Smooth muscle cell (in vitro differentiated cells): ENCODE measurements at regions not wholly inside any gene's neighbourhood (a gene's known extent, or its start where the extent isn't known, plus 50 kb on each side); places are given as distances from the start of the nearest gene placed in this dataset.

Source experiments
- DNase-seq: peaks from one replicate; lab custom pipeline; 2025; ENCODE audit not compliant: unreplicated experiment; lab: John Stamatoyannopoulos, UW
- H2AFZ ChIP-seq: fragments of 200-600 bp; sonication (generic); 2 replicates; pipeline ENCODE4 v1.6.0; 2016; ENCODE audit warnings: antibody characterized with exemption, low read depth, mild to moderate bottlenecking
- H3F3A ChIP-seq: fragments of 200-600 bp; sonication (generic); 2 replicates; pipeline ENCODE4 v1.6.0; 2017; ENCODE audit warnings: antibody characterized with exemption, low read depth
- H3K27ac ChIP-seq: fragments of 200-600 bp; sonication (generic); 2 replicates; pipeline ENCODE4 v1.5.1; 2016; ENCODE audit warnings: low read depth, mild to moderate bottlenecking
- H3K27me3 ChIP-seq: fragments of 200-600 bp; sonication (generic); 2 replicates; pipeline ENCODE4 v1.6.1; 2016; ENCODE audit warnings: low read depth, mild to moderate bottlenecking
- H3K36me3 ChIP-seq: fragments of 200-600 bp; sonication (generic); 2 replicates; pipeline ENCODE4 v1.5.1; 2016; ENCODE audit warnings: low read depth
- H3K4me1 ChIP-seq: fragments of 200-600 bp; sonication (generic); 2 replicates; pipeline ENCODE4 v1.5.1; 2016; ENCODE audit warnings: low read depth
- H3K4me2 ChIP-seq: fragments of 200-600 bp; sonication (generic); 2 replicates; pipeline ENCODE4 v1.6.0; 2016; ENCODE audit warnings: mild to moderate bottlenecking
- H3K4me3 ChIP-seq: fragments of 200-600 bp; sonication (generic); 2 replicates; pipeline ENCODE4 v1.5.1; 2016; ENCODE audit warnings: mild to moderate bottlenecking
- H3K79me2 ChIP-seq: fragments of 200-600 bp; sonication (generic); 2 replicates; pipeline ENCODE4 v1.6.0; 2016; ENCODE audit warnings: low read depth, mild to moderate bottlenecking
- H3K9ac ChIP-seq: fragments of 200-600 bp; sonication (generic); 2 replicates; pipeline ENCODE4 v1.6.0; 2016; ENCODE audit warnings: low read depth
- H3K9me3 ChIP-seq: fragments of 200-600 bp; sonication (generic); replicated peaks from 2 replicates; pipeline ENCODE4 v1.5.1; 2016; ENCODE audit warnings: low read depth
- H4K20me1 ChIP-seq: fragments of 200-600 bp; sonication (generic); 2 replicates; pipeline ENCODE4 v1.6.0; 2016; ENCODE audit warnings: low read depth
- WGBS: methylation state at CpG from one replicate; pipeline ENCODE4 v1.1.7; 2016; ENCODE audit warnings: low lambda C conversion rate; 5-methylcytosine and 5-hydroxymethylcytosine counted together
- TF ChIP-seq, protein P1 (sequence below): fragments of 200-600 bp; sonication (generic); IDR thresholded peaks from 2 replicates; pipeline ENCODE4 v1.5.1; 2017; ENCODE audit warnings: borderline replicate concordance, mild to moderate bottlenecking, antibody characterized with exemption; ENCODE audit not compliant: insufficient read depth, poor library complexity, severe bottlenecking

GRCh38 chr2:236766850-236767249, 197.2 kb downstream of the ACKR3 start:
- H3K36me3 ChIP-seq, result no peaks in the 10 kb centered on the region
- 99% methylated on average over 2 of the region's 2 CpGs for WGBS
- H2AFZ ChIP-seq, result no peak overlapping the region
- H3K4me1 ChIP-seq, result peaks cover 14% of the 10 kb centered on the region
- H3F3A ChIP-seq, result peaks cover 16% of the 10 kb centered on the region
- H3K27ac ChIP-seq, result no peak overlapping the region
- TF ChIP-seq, protein P1, sequence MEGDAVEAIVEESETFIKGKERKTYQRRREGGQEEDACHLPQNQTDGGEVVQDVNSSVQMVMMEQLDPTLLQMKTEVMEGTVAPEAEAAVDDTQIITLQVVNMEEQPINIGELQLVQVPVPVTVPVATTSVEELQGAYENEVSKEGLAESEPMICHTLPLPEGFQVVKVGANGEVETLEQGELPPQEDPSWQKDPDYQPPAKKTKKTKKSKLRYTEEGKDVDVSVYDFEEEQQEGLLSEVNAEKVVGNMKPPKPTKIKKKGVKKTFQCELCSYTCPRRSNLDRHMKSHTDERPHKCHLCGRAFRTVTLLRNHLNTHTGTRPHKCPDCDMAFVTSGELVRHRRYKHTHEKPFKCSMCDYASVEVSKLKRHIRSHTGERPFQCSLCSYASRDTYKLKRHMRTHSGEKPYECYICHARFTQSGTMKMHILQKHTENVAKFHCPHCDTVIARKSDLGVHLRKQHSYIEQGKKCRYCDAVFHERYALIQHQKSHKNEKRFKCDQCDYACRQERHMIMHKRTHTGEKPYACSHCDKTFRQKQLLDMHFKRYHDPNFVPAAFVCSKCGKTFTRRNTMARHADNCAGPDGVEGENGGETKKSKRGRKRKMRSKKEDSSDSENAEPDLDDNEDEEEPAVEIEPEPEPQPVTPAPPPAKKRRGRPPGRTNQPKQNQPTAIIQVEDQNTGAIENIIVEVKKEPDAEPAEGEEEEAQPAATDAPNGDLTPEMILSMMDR, result no peak
- no peaks in the 10 kb centered on the region for H3K27me3 ChIP-seq
- H3K9me3 ChIP-seq, result no peaks in the 10 kb centered on the region
- DNase-seq, result no peak
- no peaks in the 10 kb centered on the region for H4K20me1 ChIP-seq
- no peak overlapping the region for H3K9ac ChIP-seq
- H3K79me2 ChIP-seq, result no peaks in the 10 kb centered on the region
- H3K4me3 ChIP-seq, result no peak overlapping the region
- H3K4me2 ChIP-seq, result no peak overlapping the region

- DNase-seq, result no peak
- TF ChIP-seq, protein P1, result no peak
- H3K79me2 ChIP-seq, result no peaks in the 10 kb centered on the region
- peaks cover 16% of the 10 kb centered on the region for H3F3A ChIP-seq
- no peaks in the 10 kb centered on the region for H3K9me3 ChIP-seq
- H3K36me3 ChIP-seq, result no peaks in the 10 kb centered on the region
- peak overlapping the region; percentile 94 for H3K27ac ChIP-seq
- no peaks in the 10 kb centered on the region for H4K20me1 ChIP-seq
- no peaks in the 10 kb centered on the region for H3K27me3 ChIP-seq
- H2AFZ ChIP-seq, result no peak overlapping the region
- H3K4me2 ChIP-seq, result no peak overlapping the region
- WGBS, result 87% methylated on average over 7 of the region's 7 CpGs
- no peak overlapping the region for H3K4me3 ChIP-seq
- peaks cover 14% of the 10 kb centered on the region for H3K4me1 ChIP-seq
- H3K9ac ChIP-seq, result peak overlapping the region; percentile 33
Measured at GRCh38 chr2:236767941-236768340, 198.3 kb downstream of the ACKR3 start.

DNA sequence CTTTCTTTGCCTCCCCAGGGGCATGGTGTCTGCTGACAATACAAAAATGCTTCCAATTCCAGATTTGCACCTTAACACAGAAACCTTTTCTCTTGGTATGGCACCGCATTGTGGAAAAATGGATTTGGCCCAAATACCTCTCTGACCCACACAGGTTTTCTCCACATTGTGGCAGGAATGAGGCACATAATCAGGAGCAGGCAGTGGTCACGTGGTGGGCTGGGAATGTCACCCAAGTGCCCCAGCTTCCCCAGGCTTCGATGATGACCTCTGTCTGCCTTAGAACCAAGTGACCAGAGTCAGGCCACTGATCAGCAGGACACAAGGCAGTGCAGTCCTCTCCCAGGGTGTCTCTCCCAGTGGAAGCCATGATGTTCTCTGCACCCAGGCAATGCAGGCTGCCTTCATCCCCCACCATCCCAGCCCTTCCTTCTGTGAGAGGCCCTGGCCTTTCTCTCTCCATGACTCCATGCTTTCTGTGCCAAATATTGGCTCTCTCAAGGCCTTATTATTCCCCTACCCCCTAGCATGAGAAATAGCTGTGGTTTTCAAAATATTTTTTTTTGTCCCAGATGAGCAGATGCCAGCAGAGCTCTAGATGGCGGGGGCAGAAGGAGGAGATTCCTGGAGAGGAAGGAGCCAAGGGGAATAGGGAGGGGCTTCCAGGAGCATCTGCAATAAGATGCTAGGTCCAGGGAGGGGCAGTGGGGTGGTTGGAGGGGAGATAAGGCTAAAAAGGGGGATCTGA, 198.9 kb downstream of the ACKR3 start:
- no peaks in the 10 kb centered on the region for H3K9me3 ChIP-seq
- H3F3A ChIP-seq, result peaks cover 16% of the 10 kb centered on the region
- WGBS, result 72% methylated on average over 4 of the region's 4 CpGs
- no peak overlapping the region for H3K4me3 ChIP-seq
- H4K20me1 ChIP-seq, result no peaks in the 10 kb centered on the region
- peak overlapping the region; percentile 94 for H3K27ac ChIP-seq
- H3K4me1 ChIP-seq, result peaks cover 14% of the 10 kb centered on the region
- H3K79me2 ChIP-seq, result no peaks in the 10 kb centered on the region
- H3K9ac ChIP-seq, result peak overlapping the region; percentile 76
- peak overlapping the region; percentile 17 for H3K4me2 ChIP-seq
- H3K27me3 ChIP-seq, result no peaks in the 10 kb centered on the region
- H3K36me3 ChIP-seq, result no peaks in the 10 kb centered on the region
- no peak overlapping the region for H2AFZ ChIP-seq
- TF ChIP-seq, protein P1, result no peak
- DNase-seq, result no peak
